ENCODE measurements at regions not wholly inside any gene's neighbourhood (a gene's known extent, or its start where the extent isn't known, plus 50 kb on each side); places are given as distances from the start of the nearest gene placed in this dataset.
"Not testable (repeated sequence)": the region's sequence is repeated elsewhere in the genome, so short reads cannot be mapped to it uniquely, and the experiment has no call there.

DNA sequence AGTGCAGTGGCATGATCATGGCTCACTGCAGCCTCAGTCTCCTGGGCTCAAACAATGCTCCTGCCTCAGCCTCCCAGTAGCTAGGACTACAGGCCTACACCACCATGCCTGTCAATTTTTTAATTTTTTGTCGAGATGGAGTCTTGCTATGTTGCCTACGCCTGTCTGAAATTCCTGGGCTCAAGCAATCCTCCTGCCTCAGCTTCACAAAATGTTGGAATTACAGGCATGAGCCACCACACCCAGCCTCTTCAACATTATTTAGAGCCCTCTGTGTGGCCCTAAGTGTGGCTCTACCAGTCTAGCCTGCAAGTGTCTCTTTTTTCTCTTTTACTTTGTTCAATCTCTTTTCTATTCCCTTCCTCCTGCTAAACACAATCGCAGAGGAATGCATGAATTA lies 154.4 kb upstream of the EPB41L4A start:
- no peak for DNase-seq (ENCODE audit: low spot score)

DNA sequence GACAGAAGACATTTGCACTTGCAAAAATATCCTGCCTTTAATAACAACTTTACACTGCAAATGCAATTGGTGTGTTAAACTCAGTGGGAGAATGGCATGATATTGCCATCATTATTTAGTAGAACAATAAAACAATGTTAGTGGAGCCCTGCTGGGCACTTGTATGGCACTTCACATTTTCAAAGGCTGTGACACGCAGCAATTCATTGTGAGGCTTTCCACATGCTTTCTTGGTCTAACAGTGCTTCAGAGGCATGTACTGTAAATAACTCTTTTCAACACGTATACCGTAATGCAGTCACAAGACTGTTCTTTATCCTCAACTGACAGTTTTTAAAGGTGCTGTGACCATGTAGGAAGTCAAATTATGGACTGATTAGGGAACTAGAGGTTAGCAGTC lies 155.5 kb upstream of the EPB41L4A start:
- no peak for DNase-seq (ENCODE audit: low spot score)

DNA sequence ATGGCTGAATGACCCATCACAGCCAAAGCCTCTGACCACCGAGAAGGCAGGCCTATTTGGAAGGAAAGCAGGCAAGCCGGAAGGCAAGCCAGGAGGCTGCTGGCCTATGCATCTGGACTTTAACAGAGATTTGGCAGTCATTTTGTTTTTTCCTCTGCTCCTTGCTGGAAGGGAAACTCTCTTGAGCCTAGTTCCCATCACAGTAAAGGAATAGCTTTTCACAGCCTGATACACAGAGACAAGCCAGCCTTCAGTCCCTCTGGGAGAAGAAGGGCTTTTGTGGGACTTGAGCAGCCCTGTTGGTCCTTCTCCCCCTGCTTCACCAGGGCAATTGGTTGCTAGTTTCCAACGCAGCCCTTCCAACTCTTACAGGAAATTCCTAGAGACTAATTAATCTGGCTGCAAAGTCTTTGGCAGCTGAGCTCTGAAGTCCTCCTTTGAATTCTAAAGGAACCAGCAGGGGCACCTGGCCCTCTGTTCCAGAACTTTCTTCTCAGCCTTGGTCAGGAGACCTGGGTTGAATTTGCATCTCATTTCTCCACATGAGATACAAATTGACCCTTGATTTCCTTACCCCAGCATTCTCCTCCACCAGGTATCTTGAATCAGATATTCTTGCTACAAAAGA lies 157.3 kb upstream of the EPB41L4A start:
- no peak for DNase-seq (ENCODE audit: low spot score)

DNA sequence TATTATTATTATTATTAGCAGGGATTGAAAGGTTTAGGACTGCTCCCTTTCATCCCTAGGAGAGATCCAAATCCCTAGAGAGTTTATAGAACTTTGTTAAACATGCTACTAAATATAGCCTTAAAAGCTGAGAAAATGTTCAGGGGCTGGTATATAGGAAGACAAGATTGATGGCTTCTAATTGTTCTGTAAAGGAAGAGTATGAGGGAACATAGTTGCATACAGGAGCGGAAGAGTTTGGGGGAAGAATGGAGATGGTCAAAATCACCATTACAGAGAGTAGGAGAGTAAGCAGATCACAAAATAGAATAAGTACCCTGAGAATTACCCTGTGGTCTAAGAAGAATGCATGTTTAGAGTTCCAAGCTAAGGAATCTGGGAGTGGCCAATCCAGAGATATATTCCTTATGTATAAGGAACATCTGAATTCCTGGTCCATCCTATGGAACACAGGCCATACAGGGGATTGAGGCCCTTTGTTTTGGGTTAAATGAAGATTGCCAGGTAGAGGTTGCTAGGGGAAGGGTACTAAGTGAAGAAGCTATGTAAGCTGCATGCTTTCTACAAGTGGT lies 158.0 kb upstream of the APC start:
- no peak for DNase-seq (ENCODE audit: low spot score)

DNA sequence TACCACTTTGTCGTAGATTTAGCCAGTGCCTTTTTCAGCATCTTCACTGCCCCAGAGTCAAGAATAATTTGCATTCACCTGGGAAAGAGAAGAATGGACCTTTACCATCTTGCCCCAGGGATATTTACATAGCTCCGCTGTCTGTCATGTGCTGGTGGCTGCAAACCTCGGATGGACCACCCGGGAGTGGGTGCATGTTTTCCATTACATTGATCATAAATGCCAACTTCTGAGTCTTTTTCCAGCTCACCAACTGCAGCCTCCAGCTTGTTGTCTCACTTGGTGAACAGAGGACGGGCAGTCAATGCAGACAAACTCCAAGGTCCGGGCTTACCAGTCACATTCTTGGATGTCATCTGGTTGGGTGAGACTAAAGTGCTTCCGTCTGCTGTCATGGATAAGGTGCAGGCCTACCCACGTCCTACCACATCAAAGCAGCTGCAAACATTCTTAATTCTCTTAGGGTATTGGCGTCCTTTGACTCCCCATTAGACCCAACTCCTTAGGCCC lies 155.8 kb upstream of the APC start:
- DNase-seq (ENCODE audit: low spot score): no peak

DNA sequence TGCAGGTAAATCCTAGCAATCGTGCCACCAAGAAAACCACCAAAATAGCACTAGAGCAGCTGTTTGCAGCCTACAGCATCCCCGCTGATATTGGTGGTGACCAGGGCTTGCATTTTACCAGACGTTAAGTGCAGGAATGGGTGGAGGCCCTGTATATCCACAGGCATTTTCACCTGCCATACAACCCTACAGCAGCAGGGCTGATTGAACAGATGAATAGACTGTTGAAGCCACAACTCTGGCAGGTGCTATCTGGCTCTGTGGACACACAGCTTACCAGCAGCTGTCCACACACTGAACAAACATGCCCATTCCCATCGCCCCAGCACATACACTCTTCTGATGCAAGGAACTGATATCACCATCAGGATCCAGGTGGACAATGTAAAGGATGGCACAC lies 154.5 kb upstream of the APC start:
- no peak for DNase-seq (ENCODE audit: low spot score)

DNA sequence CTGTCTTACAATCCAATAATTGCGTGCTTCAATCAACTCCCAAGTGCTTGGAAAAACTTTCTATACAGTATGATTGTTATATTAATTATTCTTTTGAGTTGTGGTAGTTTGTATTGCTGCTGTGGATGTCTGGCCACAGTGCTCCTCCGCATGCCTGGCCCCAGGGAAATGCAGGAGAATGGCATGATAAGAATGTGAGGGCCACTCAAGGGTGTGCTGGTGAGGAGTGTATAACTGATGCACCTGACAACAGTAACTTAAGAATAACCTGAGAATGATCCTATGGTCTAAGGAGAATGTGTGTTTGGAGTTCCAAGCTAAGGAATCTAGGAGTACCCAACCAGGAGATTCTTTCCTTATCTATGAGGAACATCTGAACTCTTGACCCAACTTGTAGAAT lies 152.9 kb upstream of the APC start:
- DNase-seq (ENCODE audit: low spot score): no peak

DNA sequence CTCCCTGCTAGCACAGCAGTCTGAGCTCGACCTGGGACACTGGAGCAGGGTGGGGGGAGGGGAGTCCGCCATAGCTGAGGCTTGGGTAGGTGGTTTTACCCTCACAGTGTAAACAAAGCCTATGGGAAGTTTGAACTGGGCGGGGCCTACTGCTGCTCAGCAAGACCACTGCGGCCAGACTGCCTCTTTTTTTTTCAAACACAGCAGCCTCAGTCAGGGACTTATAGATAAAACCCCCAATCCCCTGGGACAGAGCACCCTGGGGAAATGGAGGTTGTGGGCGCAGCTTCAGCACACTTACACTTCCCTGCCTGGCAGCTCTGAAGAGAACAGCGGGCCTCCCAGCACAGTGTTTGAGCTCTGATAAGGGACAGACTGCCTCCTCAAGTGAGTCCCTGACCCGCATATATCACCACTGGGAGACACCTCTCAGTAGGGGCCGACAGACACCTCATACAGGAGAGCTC lies 151.1 kb upstream of the APC start:
- DNase-seq (ENCODE audit: low spot score): no peak

DNA sequence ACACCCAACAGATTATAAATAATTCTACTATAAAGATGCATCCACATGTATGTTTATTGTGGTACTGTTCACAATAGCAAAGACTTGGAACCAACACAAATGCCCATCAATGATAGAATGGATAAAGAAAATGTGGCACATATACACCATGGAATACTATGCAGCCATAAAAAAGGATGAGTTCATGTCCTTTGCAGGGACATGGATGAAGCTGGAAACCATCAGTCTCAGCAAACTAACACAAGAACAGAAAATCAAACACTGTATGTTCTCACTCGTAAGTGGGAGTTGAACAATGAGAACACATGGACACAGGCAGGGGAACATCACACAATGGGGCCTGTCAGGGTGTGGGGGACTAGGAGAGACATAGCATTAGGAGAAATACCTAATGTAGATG lies 146.8 kb upstream of the APC start:
- DNase-seq (ENCODE audit: low spot score): not testable (repeated sequence)

DNA sequence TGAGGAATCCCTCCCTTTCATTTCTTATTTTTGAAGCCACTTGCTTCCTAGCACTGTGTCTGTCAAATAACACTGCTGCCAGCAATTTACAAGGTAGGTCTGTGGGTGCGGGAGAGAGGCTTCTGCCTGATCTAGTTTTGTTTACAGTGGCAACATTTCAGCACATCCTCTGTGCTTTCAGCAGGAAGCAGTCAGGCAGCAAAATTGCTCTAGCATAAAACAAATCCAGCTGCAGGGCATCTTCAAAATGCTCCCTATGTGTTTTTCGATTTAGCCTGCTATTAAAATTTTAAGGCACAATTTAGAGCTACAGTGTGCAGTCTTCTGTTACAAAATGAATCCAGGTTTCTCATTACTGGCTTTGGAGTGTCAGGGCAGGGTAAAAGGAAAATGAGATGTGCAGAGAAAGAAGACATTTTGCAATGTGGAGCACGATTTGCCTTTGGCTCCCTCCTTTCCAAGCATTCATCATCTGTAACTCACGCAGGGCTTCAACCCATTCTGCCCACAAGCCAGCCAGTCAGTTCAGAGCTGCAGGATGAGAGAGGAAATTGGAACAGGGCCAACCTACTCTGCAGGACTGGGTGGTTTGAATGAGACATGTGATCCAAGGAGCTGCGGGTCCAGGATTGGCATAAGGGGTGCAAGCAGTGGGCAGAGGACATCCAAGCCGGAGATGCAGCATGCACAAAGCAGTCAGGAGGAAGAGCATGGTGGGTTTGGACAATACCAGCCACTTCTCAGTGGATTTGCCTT lies 143.4 kb upstream of the APC start:
- no peak for DNase-seq (ENCODE audit: low spot score)

DNA sequence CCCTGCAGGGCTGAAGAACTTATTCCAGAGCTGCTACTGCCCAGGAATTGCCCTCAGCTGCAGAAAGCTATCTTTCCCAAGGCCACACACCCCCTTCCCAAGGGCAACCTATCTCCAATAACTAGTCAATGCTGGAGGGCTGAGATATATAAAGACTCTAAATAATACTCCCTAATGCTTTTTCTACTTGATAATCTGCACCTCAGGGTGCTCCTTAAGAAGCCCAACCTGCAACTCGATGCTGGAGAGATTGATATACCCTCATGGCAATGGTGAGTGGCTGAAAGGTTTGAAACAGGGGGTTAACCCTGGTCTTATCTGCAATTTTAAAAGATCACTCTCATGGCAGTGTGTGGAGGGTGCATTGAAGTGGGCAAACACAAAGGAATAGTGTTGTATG lies 142.7 kb upstream of the APC start:
- DNase-seq (ENCODE audit: low spot score): no peak

DNA sequence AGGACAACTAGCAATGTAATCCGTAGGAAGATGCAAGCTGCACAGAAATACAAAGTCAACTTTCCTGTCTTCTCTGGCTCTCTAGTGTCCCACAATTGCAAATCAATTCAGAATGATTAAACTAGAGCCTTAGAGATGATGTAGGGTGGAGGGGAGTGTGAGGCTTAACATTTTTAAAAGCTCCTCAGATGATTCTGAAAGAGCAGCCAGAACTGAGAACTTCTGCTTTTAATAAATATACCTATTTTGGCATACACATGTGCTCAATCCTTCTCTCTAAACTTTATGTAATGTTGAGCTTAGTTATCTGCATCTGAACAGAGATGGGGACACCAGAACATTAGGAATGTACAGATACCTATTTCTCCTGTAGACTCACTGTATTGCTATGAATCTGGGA lies 139.9 kb upstream of the APC start:
- DNase-seq (ENCODE audit: low spot score): no peak

DNA sequence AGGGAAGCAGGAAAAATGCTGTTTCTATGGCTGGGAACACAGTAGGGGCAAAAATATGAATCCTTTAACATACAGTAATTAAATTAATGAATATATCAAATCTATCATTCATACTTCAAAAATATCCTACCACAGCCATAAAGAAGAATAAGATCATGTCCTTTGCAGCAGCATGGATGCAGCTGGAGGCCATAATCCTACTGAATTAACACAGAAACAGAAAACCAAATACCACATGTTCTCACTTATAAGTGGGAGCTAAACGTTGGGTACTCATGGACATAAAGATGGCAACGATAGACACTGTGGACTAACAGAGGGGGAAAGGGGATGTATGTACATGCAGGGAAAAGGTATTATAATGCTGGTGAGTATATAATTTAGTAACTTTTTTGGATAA lies 137.2 kb upstream of the APC start:
- not testable (repeated sequence) for DNase-seq (ENCODE audit: low spot score)

DNA sequence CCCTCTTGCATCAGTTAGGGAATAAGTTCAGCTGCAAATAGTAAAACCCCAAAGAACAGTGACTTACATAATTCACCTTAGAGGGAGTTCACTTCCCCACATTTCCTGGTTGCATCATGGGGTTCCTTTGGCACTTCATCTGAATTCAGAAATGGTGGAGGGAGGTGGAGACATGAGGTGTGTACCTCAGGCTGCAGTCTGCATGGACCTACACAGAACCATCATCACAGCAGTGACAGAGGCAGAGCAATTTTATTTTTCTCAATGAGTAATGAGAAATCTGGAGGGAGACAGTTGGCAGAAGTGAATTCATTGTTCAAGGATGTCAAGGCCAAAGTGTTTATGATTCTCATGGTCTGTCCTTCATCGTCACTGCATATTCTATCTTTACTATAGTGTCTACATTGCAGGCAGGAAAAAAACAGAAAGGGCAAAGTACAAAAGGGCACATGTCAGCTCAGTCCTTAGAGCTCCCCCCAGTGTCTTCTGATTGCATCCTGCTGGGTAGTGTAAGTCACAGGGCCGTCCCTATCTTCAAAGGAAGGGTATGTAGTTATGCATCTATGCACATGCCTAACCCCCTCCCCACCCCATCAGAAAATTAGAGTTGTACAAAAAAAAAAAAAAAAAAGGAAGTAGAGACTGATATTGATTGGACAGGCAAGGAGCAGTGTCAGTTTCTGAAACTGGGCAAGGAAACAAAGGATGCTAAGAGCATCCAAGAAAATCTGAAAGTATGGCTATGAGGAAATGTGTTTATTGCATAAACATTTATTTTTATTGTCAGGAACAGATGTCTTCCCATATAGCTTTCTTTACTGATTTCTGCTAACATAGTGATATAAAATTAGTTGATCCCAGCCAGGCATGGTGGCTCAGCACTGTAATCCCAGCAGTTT lies 132.7 kb upstream of the APC start:
- DNase-seq (ENCODE audit: low spot score): no peak

DNA sequence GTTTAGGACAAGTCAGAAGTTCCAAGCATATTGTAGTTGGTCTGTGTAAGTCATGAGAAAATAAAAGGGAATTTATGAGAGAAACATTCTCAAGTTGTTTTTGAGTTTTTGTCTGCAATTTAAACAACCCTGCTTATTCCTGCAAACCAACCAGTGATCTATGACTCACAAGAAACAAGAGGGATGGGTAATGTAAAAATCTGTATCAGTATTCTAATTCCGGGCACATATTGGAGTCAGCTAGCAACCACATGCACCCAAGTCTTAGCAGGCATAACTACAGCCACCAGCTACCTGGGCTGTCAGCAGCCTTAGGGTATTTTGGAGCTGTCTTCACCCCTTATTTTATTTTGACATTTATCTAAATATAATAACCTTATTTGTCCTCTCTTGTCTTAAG lies 128.7 kb upstream of the APC start:
- DNase-seq (ENCODE audit: low spot score): no peak

DNA sequence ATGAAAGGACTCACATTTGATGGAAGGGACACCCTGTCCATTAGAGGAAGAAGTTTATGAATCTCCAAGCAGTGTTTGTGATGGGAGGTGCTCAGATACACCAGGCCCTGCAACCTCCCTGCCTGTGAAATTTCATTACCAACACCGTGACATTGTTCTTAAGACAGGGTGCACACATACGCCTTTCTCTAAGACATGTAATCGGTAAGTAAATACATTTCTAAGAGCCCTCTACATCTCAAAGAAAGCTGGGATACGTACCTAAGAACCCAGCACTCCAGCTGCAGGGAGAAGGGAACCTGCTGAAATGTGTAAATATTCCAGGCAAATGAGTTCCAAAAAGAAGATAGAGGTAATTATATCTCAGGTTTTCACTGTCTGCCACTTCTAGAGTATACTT lies 125.0 kb upstream of the APC start:
- no peak for DNase-seq (ENCODE audit: low spot score)

DNA sequence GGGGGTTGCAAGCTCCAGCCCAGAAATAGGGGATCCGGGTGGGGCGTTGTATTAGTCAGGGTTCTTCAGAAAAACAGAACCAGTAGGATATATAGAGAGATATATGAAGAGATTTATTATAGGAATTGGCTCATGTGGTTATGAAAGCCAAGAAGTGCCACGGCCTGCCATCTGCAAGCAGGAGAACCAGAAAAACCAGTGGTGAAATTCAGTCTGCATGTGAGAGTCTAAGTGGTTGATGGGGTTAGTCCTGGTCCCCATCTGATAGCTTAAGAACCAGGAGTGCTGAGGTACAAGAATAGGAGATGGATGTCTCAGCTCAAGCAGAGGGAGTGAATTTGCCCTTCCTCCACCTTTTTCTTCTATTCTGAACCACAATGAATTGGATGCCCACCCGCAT lies 123.4 kb upstream of the APC start:
- DNase-seq (ENCODE audit: low spot score): no peak

DNA sequence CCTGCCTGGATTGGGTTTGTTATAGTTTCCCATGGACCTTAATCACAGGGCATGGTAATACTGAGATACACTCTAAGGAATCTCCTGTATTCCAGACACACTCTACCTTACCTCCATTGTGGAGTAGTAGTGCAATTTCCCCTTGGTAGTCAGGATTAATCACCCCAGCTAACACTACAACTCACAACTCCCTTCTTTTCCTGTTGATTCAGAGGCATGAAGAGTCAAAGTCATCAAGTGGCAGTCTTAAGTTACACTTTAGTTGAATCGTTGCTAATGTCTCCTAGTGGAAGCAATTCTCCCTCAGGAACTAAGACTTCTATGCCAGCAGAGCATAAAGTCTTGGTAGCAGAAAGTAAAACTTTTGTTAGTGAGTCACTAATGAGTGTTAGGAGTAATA lies 122.7 kb upstream of the APC start:
- no peak for DNase-seq (ENCODE audit: low spot score)

DNA sequence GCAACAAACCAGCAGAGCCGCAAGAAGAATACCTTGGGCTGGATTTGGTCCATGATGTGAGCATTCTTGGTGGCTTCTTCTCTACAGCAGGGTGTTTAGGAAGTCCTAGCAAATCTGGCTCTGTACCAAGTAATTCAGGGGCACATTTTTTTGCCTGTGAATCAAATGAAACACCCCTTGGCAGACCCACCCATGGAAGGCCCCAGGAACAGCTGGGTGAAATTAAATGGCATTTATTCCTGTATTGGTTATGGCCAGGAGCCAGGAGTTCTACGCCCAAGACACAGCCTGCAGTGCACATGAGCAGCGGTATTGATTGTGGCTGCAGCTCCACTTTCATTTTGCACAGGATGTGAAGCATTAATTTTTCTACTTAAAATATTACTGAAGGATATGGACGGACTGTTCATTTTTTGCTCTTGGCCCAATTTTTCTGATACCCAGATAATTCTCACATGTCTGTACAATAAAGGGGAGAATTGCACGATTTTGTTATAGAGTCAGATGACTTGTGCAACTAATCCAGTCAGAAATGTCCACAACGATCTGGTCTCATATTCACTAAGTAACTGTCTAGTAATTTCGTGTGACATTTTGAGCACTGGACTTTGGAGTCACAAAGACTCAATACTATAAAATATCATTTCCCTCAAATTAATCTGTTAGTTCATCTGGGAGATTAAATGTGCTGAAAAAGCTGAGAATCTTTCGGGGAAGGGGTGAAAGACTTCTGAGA lies 120.7 kb upstream of the APC start:
- no peak for DNase-seq (ENCODE audit: low spot score)

DNA sequence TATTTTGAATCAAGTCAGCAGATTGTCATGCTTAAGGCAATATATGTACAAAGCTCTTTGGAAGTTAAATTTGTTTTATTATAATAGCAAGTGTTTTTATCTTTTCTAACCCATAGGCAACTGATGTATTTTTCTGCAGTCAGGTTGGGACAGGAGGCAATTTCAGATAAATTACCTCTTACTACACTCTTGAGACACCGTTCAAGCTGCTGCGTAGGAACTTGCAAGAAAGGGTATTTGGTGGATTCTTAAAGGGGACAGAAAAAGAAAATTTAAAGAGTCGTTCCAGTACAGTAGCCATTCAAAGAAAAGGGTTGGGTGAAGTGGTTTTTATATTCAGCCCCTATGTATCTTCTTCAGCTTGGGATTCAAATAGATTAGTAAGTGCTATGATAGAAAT lies 112.4 kb upstream of the APC start:
- no peak for DNase-seq (ENCODE audit: low spot score)

DNA sequence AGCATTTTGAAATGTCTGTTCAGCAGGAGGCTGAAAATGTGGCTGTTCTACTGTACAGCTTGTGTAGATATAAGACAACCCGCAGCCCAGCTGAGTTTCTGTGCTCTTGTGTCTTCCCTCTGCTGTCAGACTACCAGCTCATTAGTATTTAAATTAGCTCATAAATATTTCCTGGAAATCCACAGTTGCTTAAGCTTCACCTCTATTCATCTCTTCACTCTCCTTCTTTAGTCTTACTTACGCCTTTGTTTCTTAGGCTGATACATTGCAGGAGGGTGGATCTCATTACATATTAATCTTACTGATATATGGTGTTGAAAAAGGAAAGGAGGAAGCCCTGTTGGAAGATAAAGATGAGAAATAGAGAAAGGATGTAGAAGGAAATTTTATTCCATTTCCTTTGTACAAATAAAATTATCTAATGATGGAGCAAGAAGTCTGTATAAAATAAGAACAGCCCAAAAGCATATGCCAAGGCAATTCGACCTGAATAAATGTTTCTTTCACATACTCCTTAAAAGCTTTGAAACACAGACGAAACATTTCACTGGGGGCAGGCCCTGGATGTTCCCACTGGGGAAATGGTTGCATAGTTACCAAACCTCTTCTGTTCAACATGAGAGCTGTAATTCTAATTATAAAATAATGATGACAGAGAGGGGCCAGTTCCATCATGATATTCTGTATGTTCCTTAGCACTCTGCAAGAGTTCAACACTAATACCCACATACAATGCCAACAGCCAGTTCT lies 111.8 kb upstream of the APC start:
- no peak for DNase-seq (ENCODE audit: low spot score)
